K562 (cell line): ENCODE measurements at regions not wholly inside any gene's neighbourhood (a gene's known extent, or its start where the extent isn't known, plus 50 kb on each side); places are given as distances from the start of the nearest gene placed in this dataset.
A peak's percentile ranks its signal among the peaks of the same experiment; 100 is the strongest.

Experiments
- ATAC-seq: fragments of 200-7000 bp; cut with Tn5 transposase; 3 replicates; pipeline ENCODE4 v1.9.1; 2020; ENCODE audit warnings: moderate library complexity
- BruUV-seq: library from RNA; stranded (reverse); fragments of 400-500 nt; replicated peaks from 2 replicates; lab custom pipeline; 2021; lab: Mats Ljungman, UMichigan
- CTCF ChIA-PET: fragments of 300-600 bp; formaldehyde crosslinking; extraction: SDS; loops from one replicate; lab custom pipeline; 2021; ENCODE audit warnings: low intra/inter-chr PET ratio; lab: Yijun Ruan, JAX
- POLR2A ChIA-PET: fragments of 300-600, 350-650 bp; sonication (Branson Sonifier 250); formaldehyde crosslinking; extraction: SDS; loops from one replicate; lab custom pipeline; 2021; ENCODE audit warnings: antibody characterized with exemption, inconsistent platforms; lab: Yijun Ruan, JAX
- DNase-seq, 4 experiments: peaks; one replicate each; pipeline versions ENCODE4 v3.0.0 to v3.0.0-alpha.2; 2011 to 2018; ENCODE audit warnings: low spot score in 3 of 4, mixed read lengths in 3 of 4; ENCODE audit errors: extremely low read depth in 1 of 4
- FAIRE-seq: peaks from 2 replicates; lab custom pipeline; 2011; peaks lifted over from hg19 to GRCh38; lab: Jason Lieb, UNC
- H2AFZ ChIP-seq: 2 replicates; pipeline ENCODE4 v1.6.0; 2011; ENCODE audit warnings: low read depth, low read length, control low read depth, inconsistent platforms
- H3K27ac ChIP-seq: fragments of 200-600 bp; 3 replicates; pipeline ENCODE4 v1.8.0; 2011; ENCODE audit warnings: low read depth, mild to moderate bottlenecking, control low read depth, inconsistent platforms, low read length, moderate library complexity, mixed read lengths; ENCODE audit errors: extremely low read depth
- H3K27me3 ChIP-seq, 2 experiments: fragments of 300-600 bp in 1 of 2; 2 replicates in 1 of 2; 3 replicates in 1 of 2; pipeline versions ENCODE4 v1.6.0 to v1.8.0; 2011; ENCODE audit warnings: inconsistent platforms in 2 of 2, low read length in 2 of 2, mild to moderate bottlenecking in 1 of 2, mixed read lengths in 1 of 2, moderate library complexity in 1 of 2; ENCODE audit not compliant: control insufficient read depth in 2 of 2, insufficient read depth in 2 of 2
- H3K36me3 ChIP-seq: fragments of 300-600 bp; 3 replicates; pipeline ENCODE4 v1.8.0; 2011; ENCODE audit warnings: mild to moderate bottlenecking, low read length, inconsistent platforms; ENCODE audit not compliant: control insufficient read depth, insufficient read depth
- H3K4me1 ChIP-seq, 2 experiments: fragments of 200-600 bp in 1 of 2; replicated peaks in 1 of 2; 2 replicates in 1 of 2; 3 replicates in 1 of 2; pipeline versions ENCODE4 v1.5.1 to v1.8.0; 2011; ENCODE audit warnings: inconsistent platforms in 2 of 2, low read length in 2 of 2, mild to moderate bottlenecking in 1 of 2, mixed read lengths in 1 of 2, moderate library complexity in 1 of 2; ENCODE audit not compliant: control insufficient read depth in 2 of 2, insufficient read depth in 2 of 2
- H3K4me2 ChIP-seq: 2 replicates; pipeline ENCODE4 v1.6.1; 2011; ENCODE audit warnings: low read length, control low read depth, inconsistent platforms, mixed read lengths; ENCODE audit not compliant: insufficient read depth
- H3K4me3 ChIP-seq: fragments of 200-600 bp; sonication (generic), shearing (Covaris generic); 2 replicates; pipeline ENCODE4 v1.5.1; 2016; ENCODE audit warnings: control low read depth, inconsistent platforms
- H3K79me2 ChIP-seq: fragments of 200-600 bp; 3 replicates; pipeline ENCODE4 v1.8.0; 2011; ENCODE audit warnings: low read length, inconsistent platforms; ENCODE audit not compliant: control insufficient read depth, insufficient read depth
- H3K9ac ChIP-seq, 2 experiments: 2 replicates each; pipeline versions ENCODE4 v1.6.0 to v1.6.1; 2011; ENCODE audit warnings: low read depth in 2 of 2, low read length in 2 of 2, control low read depth in 1 of 2, inconsistent platforms in 1 of 2, mild to moderate bottlenecking in 1 of 2, mixed read lengths in 1 of 2; ENCODE audit not compliant: insufficient read depth in 1 of 2
- H3K9me1 ChIP-seq: one replicate; pipeline ENCODE4 v1.6.0; 2011; ENCODE audit warnings: inconsistent platforms, mild to moderate bottlenecking, low read length, moderate library complexity; ENCODE audit not compliant: control insufficient read depth, insufficient read depth
- H3K9me3 ChIP-seq: replicated peaks from 2 replicates; pipeline ENCODE4 v1.5.1; 2011; ENCODE audit warnings: low read depth, low read length, inconsistent platforms; ENCODE audit not compliant: control insufficient read depth, insufficient read depth
- H4K20me1 ChIP-seq: replicated peaks from 2 replicates; pipeline ENCODE4 v1.6.1; 2011; ENCODE audit warnings: low read length, inconsistent platforms, mixed read lengths; ENCODE audit not compliant: control insufficient read depth, insufficient read depth
- BHLHE40 ChIP-seq: IDR thresholded peaks from 2 replicates; pipeline ENCODE4 v1.6.1; 2011; ENCODE audit warnings: low read length, improper control_type of control experiment
- KLF10 ChIP-seq: fragments of 250-450 bp; sonication (Bioruptor Pico); IDR thresholded peaks from 2 replicates; pipeline ENCODE4 v1.6.1; 2021; ENCODE audit warnings: matching md5 sums
- TSC22D4 ChIP-seq: fragments of 450-650 bp; IDR thresholded peaks from 2 replicates; pipeline ENCODE4 v1.6.1; 2016; ENCODE audit warnings: missing genetic modification characterization, missing biosample characterization, control low read depth
- ZNF436 ChIP-seq: fragments of 250-450, 450-650 bp; sonication (Bioruptor Pico); formaldehyde crosslinking; IDR thresholded peaks from 2 replicates; pipeline ENCODE4 v1.7.0; 2020; ENCODE audit warnings: mild to moderate bottlenecking
- WGBS: fragments of 100-300 bp; shearing (Covaris generic); methylation state at CpG from one replicate; pipeline ENCODE4 v1.1.6; 2016; ENCODE audit warnings: low coverage, mixed read lengths; ENCODE audit not compliant: insufficient coverage; ENCODE audit errors: missing lambda C conversion rate; 5-methylcytosine and 5-hydroxymethylcytosine counted together
- in situ Hi-C: fragments of 300-500 bp; cut with MboI; formaldehyde crosslinking; loops from 4 replicates; pipeline ENCODE4 v1.15.0; 2018; ENCODE audit warnings: inconsistent platforms, mixed read lengths
- intact Hi-C: fragments of 100-400 bp; cut with micrococcal nuclease; formaldehyde crosslinking; loops from 2 replicates; pipeline ENCODE4 v1.14.2; 2022
- TF ChIP-seq, protein P1 (sequence below): sonication (generic); formaldehyde crosslinking; IDR thresholded peaks from 2 replicates; pipeline ENCODE4 v1.4.0; 2020; ENCODE audit warnings: mild to moderate bottlenecking, missing genetic modification reagents
- TF ChIP-seq, protein P2 (sequence below): sonication (generic); formaldehyde crosslinking; IDR thresholded peaks from 2 replicates; pipeline ENCODE4 v1.8.0; 2022; ENCODE audit warnings: missing genetic modification reagents, mild to moderate bottlenecking, borderline replicate concordance
- TF ChIP-seq, protein P3 (sequence below): fragments of 250-450 bp; sonication (Bioruptor Pico); IDR thresholded peaks from 2 replicates; pipeline ENCODE4 v1.8.0; 2022; ENCODE audit warnings: moderate library complexity, mild to moderate bottlenecking, inconsistent platforms
- TF ChIP-seq, protein P4 (sequence below), 2 experiments: fragments of 450-650 bp in 1 of 2; IDR thresholded peaks; 2 replicates each; pipeline ENCODE4 v1.6.1; 2011 to 2017; ENCODE audit warnings: low read depth in 2 of 2, antibody characterized with exemption in 1 of 2, borderline replicate concordance in 1 of 2, low read length in 1 of 2, mild to moderate bottlenecking in 1 of 2, mixed read lengths in 1 of 2; ENCODE audit not compliant: control insufficient read depth in 1 of 2
- TF ChIP-seq, protein P5 (sequence below), 2 experiments: fragments of 150-350 bp in 1 of 2; IDR thresholded peaks; 2 replicates each; pipeline ENCODE4 v1.6.1; 2012 to 2016; ENCODE audit warnings: low read depth in 2 of 2, low read length in 2 of 2, mild to moderate bottlenecking in 1 of 2, moderate library complexity in 1 of 2

DNA sequence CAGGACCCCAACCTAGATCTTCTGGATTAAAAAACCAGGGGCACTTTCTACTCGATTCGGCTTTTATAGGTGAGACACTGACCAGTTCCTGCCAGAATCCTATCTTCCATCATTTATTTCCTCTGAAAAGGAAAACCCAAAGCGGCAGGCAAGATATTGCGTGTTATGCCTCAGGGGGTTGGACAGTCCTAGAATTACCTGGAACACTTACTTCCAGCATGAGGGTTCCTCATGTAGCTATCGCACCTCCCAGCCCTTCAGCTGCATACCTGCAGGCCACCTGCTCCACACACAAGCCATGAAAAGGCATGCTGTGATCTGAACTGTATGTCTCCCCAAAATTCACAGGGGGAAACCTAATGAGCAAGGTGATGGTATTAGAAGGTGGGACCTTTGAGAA, 58.3 kb upstream of the DLG1 start:
- Histone ChIP-seq H3K27me3 (peaks cover 0 to 11% of the 10 kb centered on the region in 2 experiments; a peak in 2 of 5 replicates), H4K20me1 (no peaks in the 10 kb centered on the region), H3K4me2 (peak overlapping the region; percentile 43; the same call in 1 of the 2 replicates), H3K4me1 (peaks cover 0 to 10% of the 10 kb centered on the region in 2 experiments; a peak in 2 of 5 replicates), H3K4me3 (no peak overlapping the region), H3K79me2 (no peaks in the 10 kb centered on the region), H3K9me1 (no peaks in the 10 kb centered on the region), H2AFZ (peak overlapping the region; percentile 12; the same call in 1 of the 2 replicates), H3K36me3 (no peaks in the 10 kb centered on the region), H3K9me3 (0 out of 2 replicates have a peak, but pooled peaks cover 6% of the 10 kb centered on the region), H3K27ac (no peak overlapping the region), H3K9ac (no peak overlapping the region)
- DNase-seq (no peak), FAIRE-seq (no peak), ATAC-seq (no peak)
- WGBS, result 33% methylated on average over 5 of the region's 5 CpGs
- ChIA-PET POLR2A (interaction anchor here (0.7 kb wide), 1 partner anchor 102 kb away, joined by 3 read pairs; no protein-coding TSS in a partner anchor), CTCF (no interaction called here)
- BruUV-seq, result no TSS peak
- intact Hi-C loops, result no loop called here
- in situ Hi-C loops, result no loop called here
- TF ChIP-seq, protein P1, sequence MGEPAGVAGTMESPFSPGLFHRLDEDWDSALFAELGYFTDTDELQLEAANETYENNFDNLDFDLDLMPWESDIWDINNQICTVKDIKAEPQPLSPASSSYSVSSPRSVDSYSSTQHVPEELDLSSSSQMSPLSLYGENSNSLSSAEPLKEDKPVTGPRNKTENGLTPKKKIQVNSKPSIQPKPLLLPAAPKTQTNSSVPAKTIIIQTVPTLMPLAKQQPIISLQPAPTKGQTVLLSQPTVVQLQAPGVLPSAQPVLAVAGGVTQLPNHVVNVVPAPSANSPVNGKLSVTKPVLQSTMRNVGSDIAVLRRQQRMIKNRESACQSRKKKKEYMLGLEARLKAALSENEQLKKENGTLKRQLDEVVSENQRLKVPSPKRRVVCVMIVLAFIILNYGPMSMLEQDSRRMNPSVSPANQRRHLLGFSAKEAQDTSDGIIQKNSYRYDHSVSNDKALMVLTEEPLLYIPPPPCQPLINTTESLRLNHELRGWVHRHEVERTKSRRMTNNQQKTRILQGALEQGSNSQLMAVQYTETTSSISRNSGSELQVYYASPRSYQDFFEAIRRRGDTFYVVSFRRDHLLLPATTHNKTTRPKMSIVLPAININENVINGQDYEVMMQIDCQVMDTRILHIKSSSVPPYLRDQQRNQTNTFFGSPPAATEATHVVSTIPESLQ, result no peak
- TF ChIP-seq KLF10 (no peak), ZNF436 (CRISPR knock-in tag) (no peak), TSC22D4 (tag) (no peak), BHLHE40 (no peak)
- TF ChIP-seq, protein P2, sequence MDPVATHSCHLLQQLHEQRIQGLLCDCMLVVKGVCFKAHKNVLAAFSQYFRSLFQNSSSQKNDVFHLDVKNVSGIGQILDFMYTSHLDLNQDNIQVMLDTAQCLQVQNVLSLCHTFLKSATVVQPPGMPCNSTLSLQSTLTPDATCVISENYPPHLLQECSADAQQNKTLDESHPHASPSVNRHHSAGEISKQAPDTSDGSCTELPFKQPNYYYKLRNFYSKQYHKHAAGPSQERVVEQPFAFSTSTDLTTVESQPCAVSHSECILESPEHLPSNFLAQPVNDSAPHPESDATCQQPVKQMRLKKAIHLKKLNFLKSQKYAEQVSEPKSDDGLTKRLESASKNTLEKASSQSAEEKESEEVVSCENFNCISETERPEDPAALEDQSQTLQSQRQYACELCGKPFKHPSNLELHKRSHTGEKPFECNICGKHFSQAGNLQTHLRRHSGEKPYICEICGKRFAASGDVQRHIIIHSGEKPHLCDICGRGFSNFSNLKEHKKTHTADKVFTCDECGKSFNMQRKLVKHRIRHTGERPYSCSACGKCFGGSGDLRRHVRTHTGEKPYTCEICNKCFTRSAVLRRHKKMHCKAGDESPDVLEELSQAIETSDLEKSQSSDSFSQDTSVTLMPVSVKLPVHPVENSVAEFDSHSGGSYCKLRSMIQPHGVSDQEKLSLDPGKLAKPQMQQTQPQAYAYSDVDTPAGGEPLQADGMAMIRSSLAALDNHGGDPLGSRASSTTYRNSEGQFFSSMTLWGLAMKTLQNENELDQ (CRISPR knock-in tag), result no peak
- TF ChIP-seq, protein P3, sequence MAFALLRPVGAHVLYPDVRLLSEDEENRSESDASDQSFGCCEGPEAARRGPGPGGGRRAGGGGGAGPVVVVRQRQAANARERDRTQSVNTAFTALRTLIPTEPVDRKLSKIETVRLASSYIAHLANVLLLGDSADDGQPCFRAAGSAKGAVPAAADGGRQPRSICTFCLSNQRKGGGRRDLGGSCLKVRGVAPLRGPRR (CRISPR knock-in tag), result no peak
- TF ChIP-seq, protein P4, sequence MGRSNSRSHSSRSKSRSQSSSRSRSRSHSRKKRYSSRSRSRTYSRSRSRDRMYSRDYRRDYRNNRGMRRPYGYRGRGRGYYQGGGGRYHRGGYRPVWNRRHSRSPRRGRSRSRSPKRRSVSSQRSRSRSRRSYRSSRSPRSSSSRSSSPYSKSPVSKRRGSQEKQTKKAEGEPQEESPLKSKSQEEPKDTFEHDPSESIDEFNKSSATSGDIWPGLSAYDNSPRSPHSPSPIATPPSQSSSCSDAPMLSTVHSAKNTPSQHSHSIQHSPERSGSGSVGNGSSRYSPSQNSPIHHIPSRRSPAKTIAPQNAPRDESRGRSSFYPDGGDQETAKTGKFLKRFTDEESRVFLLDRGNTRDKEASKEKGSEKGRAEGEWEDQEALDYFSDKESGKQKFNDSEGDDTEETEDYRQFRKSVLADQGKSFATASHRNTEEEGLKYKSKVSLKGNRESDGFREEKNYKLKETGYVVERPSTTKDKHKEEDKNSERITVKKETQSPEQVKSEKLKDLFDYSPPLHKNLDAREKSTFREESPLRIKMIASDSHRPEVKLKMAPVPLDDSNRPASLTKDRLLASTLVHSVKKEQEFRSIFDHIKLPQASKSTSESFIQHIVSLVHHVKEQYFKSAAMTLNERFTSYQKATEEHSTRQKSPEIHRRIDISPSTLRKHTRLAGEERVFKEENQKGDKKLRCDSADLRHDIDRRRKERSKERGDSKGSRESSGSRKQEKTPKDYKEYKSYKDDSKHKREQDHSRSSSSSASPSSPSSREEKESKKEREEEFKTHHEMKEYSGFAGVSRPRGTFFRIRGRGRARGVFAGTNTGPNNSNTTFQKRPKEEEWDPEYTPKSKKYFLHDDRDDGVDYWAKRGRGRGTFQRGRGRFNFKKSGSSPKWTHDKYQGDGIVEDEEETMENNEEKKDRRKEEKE (IDR thresholded peaks at IDR 0.05; ENCODE audit: borderline replicate concordance in 1 of 2, control insufficient read depth in 1 of 2, low read depth in 2 of 2, low read length in 1 of 2), result no peak
- TF ChIP-seq, protein P5, sequence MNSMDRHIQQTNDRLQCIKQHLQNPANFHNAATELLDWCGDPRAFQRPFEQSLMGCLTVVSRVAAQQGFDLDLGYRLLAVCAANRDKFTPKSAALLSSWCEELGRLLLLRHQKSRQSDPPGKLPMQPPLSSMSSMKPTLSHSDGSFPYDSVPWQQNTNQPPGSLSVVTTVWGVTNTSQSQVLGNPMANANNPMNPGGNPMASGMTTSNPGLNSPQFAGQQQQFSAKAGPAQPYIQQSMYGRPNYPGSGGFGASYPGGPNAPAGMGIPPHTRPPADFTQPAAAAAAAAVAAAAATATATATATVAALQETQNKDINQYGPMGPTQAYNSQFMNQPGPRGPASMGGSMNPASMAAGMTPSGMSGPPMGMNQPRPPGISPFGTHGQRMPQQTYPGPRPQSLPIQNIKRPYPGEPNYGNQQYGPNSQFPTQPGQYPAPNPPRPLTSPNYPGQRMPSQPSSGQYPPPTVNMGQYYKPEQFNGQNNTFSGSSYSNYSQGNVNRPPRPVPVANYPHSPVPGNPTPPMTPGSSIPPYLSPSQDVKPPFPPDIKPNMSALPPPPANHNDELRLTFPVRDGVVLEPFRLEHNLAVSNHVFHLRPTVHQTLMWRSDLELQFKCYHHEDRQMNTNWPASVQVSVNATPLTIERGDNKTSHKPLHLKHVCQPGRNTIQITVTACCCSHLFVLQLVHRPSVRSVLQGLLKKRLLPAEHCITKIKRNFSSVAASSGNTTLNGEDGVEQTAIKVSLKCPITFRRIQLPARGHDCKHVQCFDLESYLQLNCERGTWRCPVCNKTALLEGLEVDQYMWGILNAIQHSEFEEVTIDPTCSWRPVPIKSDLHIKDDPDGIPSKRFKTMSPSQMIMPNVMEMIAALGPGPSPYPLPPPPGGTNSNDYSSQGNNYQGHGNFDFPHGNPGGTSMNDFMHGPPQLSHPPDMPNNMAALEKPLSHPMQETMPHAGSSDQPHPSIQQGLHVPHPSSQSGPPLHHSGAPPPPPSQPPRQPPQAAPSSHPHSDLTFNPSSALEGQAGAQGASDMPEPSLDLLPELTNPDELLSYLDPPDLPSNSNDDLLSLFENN (IDR thresholded peaks at IDR 0.05; ENCODE audit: low read depth in 2 of 2, low read length in 2 of 2), result no peak
